ENCODE measurements at regions not wholly inside any gene's neighbourhood (a gene's known extent, or its start where the extent isn't known, plus 50 kb on each side); places are given as distances from the start of the nearest gene placed in this dataset.
"Not testable (repeated sequence)": the region's sequence is repeated elsewhere in the genome, so short reads cannot be mapped to it uniquely, and the experiment has no call there.

DNA sequence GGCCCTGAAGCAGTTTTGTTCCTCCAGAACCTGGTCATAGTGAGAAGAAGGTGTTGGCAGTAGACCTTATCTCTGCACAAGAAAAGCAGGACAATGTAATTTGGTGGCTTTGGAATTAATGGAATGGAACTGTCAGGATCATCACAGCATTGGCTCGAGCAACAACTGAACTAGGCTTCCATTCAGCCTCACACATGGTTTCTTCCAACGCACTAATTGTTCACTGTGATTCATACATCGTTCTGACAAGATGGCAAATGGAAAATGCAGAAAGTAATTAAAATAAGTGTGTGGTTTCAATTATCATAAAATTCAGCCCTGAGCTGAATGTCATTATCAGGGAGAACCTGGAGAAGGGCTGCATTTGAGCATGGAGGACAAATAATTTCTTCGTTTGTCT is 80.6 kb downstream of the MFSD1 start:
- no peak for DNase-seq (ENCODE audit: low spot score)

GRCh38 chr3:158896729-158897128 is 94.9 kb downstream of the MFSD1 start:
- no peak for DNase-seq (ENCODE audit: low spot score)

DNA sequence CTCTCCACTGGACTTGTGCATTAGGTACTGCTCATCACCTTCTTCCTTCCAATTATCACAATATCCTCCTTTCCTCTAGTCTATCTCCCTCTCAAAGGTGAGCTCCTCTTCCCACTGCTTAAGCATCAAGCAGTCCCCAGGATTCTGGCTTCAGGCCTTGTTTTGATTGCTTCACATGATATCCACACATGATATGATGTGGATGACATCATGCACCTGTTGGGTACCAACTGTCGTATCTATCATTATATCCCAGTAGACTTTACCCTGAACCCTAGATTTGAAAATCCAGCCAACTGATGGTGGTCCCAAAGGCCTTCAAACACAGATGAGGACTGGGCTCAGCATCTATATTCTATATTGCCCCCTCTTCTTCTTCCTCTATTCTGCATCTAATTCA is 104.9 kb downstream of the MFSD1 start:
- no peak for DNase-seq (ENCODE audit: low spot score)

DNA sequence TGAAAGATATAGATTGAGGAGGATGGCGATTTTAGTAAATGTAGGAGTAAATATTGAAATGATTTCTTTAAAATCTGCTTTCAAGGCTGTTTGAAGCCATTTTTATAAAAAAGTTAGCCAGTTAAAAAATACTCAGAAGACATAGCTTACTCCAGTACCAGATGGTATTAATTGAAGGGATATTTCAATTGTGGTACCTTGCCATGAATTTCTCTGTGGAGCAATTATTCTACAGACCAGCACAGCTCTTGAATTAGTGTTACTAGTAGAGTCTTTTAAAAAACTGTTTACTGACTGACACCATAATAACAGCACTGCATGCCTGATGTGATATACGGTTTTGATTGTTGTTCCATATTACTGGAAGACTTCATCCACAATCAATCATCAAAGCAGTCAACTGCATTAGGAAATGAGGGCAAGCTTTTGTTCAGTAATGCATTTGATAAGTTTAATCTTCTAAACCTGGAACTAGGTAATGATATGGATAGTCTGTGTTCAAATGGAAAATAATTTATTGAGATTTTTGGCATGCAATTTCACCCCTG is 106.4 kb downstream of the MFSD1 start:
- no peak for DNase-seq (ENCODE audit: low spot score)

GRCh38 chr3:158909870-158910269 is 108.0 kb downstream of the MFSD1 start:
- DNase-seq (ENCODE audit: low spot score): no peak

DNA sequence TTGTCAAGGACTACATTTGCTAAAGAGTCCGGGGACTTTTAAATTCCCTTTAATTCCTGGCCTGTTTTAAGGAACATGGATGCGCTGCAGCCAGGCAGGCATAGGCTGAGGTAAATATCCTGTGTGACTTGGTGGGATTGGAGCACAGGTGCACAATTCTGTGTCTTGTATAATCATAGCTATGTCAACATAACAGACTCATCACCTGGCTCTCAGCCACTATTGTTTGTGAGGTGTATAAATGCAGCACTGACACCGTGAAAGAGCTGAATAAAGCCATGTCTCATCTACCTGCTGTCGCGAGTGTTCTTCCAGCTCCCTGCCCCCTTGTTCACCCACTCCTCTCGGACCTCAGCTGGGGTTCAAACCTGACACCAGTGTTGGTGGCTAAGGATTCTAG is 109.7 kb downstream of the MFSD1 start:
- DNase-seq (ENCODE audit: low spot score): no peak

GRCh38 chr3:158912188-158912587 is 110.3 kb downstream of the MFSD1 start:
- DNase-seq (ENCODE audit: low spot score): peak; percentile 35

DNA sequence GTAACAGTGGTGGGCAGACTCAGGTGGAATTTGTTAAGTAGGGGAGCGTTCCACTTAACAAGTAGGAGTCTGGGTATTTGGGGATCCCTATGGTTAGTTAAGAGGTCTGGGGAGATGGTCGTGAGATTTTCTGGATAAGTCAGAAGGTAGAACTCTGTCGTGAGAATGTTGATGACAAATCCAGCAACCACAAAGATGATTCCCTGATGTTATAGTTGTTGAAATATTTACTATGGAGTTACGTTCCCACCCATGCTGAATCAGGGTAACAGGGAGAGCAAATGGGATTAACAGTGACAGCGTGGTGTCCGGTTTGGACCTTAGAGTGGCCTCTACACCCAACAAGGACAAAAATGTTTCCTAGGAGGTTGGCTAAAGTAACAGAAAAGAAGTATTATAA is 110.8 kb downstream of the MFSD1 start:
- DNase-seq (ENCODE audit: low spot score): no peak

GRCh38 chr3:158916111-158916510 is 114.3 kb downstream of the MFSD1 start:
- no peak for DNase-seq (ENCODE audit: low spot score)

DNA sequence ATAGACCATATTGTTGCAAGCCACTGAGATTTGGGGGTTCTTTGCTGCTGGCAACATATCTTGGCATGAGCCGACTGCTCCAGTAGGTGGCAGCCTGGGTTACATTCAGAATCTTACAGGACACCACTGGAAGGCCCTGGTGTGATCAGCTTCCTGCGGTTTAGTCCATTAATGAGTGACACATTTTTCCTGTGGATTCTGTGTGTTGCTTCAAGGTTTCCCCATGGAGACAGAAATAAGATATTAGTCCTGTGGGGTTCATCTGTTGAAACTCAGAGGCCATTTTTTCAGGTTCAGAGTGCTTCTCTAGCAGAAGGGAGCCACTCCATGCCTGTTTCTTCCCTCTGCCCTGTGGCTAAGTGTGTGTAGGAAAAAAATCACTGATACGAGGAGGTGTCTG is 116.2 kb downstream of the MFSD1 start:
- DNase-seq (ENCODE audit: low spot score): peak; percentile 64

- no peak for DNase-seq (ENCODE audit: low spot score)
Observed at GRCh38 chr3:158918451-158918850, 116.6 kb downstream of the MFSD1 start.

DNA sequence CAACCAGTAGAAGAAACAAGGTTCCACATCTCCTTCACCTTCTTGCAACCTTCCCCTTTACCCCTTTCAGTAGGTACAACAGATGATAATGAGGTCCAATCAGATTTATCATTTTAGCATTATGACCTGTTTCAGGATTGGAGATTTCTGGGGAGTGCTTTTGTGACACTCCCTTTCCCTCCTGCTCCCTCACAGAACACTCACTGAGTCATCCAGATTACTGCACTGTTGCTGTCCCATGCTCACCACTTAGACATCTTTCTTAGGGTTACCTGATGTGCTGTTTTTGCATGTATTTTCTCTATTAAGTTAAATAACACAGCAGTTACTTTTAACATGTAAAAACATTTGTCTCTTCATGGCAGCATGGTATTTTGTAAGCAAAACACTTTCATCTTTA is 118.5 kb downstream of the MFSD1 start:
- no peak for DNase-seq (ENCODE audit: low spot score)

GRCh38 chr3:158925021-158925420 is 123.2 kb downstream of the MFSD1 start:
- DNase-seq (ENCODE audit: low spot score): no peak

- DNase-seq (ENCODE audit: low spot score): no peak
Observed at GRCh38 chr3:158925828-158926494, 124.1 kb downstream of the MFSD1 start.

GRCh38 chr3:158935846-158936245 is 134.0 kb downstream of the MFSD1 start:
- DNase-seq (ENCODE audit: low spot score): no peak

- no peak for DNase-seq (ENCODE audit: low spot score)
Observed at GRCh38 chr3:158936530-158937113, 134.8 kb downstream of the MFSD1 start.

DNA sequence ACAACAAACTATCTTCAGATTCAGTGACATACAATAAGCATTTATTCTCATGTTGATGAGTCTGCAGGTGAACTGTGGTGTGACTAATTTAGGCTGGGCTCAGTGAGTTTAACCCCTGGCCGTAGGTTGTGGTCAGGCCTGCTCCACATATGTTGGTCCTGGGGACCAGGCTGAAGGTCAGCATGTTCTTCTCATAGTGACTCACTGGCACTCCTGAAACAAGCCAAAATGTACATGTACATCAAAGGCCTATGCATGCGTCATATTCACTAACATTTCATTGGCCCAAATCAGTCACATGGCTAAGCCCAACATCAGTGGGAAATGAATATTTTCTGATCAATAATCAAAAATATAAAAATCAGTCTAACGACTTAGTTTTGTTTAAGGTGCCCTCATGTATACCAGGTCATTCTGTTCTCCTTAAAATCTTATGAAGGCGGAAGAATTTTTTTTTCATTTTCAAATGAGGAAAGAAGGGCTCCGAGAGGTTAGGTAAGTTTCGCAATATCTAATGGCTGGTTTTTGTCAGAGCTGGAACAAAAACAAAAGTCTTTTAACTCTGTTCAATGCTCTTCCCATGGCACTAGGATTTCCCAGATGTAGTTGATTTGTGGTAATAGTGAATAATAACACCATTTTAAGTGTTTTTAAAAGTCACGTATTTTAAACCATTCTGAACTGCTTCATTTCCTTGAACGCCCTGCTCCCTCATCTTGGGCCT is 148.5 kb downstream of the MFSD1 start:
- DNase-seq (ENCODE audit: low spot score): no peak

DNA sequence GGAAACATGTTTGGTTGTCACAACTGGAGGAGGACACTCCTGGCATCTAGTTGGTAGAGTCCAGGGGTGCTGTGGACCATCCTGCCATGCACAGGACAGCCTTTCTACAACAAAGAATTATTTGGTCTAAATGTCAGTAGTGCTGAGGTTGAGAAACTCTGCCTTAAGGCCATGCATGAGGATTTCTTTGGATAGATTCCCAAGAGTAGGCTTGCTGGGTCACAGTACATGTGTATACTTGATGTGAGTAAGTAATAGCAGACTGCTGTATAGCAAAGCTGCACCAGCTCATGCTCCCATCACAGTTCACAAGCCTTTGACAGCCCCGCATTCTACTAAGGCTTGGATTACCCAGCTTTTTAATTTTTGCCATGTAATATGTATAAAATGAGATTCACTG is 151.3 kb downstream of the MFSD1 start:
- DNase-seq (ENCODE audit: low spot score): no peak

GRCh38 chr3:158954420-158954819 is 152.6 kb downstream of the MFSD1 start:
- no peak for DNase-seq (ENCODE audit: low spot score)

- not testable (repeated sequence) for DNase-seq (ENCODE audit: low spot score)
Observed at GRCh38 chr3:158957777-158958176, 155.9 kb downstream of the MFSD1 start.

GRCh38 chr3:158958873-158959272 is 157.0 kb downstream of the MFSD1 start:
- DNase-seq (ENCODE audit: low spot score): no peak

DNA sequence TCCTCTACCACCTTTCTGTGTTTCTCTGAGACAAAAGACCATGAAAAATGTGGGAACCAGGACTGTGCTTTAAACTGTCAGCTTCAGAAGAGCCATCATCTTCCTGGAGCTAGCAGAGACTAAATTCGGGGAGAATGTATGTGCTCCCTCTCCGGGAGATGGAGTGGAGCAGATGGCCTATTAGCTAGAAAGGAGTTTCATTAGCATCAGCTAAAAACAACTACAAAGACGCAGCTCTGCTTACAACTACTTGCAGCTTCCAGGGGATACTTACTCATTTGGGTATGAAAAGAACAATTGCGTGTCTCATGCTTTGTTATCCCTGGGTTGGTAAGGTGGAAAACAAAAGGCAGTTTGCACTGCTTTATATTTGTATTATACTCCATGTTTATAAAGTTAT is 159.6 kb downstream of the MFSD1 start:
- DNase-seq (ENCODE audit: low spot score): peak; percentile 35

DNA sequence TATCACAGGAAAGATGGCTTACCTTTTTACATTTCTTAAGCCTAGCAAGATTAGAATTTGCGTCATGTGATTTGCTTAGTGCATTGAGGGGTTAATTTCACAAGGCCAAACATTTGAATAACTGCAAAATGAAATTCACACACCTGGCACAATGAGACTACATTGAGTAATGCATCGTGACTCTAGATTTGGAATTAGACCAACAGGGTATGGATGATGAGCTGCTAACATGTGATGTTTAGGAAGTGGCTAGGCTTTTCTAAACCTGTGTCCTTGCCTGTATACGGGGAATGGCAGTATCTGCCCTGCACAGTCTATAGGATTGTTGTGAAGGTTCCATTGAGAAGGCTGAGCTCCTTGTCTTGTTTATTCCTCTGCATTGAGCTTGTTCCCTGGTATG is 160.1 kb downstream of the MFSD1 start:
- peak; percentile 11 for DNase-seq (ENCODE audit: low spot score)
